Heart left ventricle (tissue), 13 donors: ENCODE measurements at regions not wholly inside any gene's neighbourhood (a gene's known extent, or its start where the extent isn't known, plus 50 kb on each side); places are given as distances from the start of the nearest gene placed in this dataset.
"Not testable (repeated sequence)": the region's sequence is repeated elsewhere in the genome, so short reads cannot be mapped to it uniquely, and the experiment has no call there.

Experiments
- CTCF ChIP-seq, 12 donors: fragments of 200-600 bp; sonication (generic) in 4 of 12; IDR thresholded peaks; one replicate each; pipeline versions ENCODE4 v1.5.0 to v1.8.0; 2018 to 2022; ENCODE audit warnings: antibody characterized with exemption in 12 of 12, mild to moderate bottlenecking in 5 of 12
- POLR2A ChIP-seq, 2 donors: fragments of 450-650 bp; IDR thresholded peaks; one replicate each; pipeline ENCODE4 v1.6.1; 2017; ENCODE audit warnings: antibody characterized with exemption in 2 of 2, mild to moderate bottlenecking in 2 of 2, moderate library complexity in 2 of 2
- donor health status: ischemic (EF 13 %, LVEDD 7.1; RV severe dilation, severe dysfunction).
- donor health status: DM: no; HTN: yes; CAD: no.
- donor health status: DM: no; HTN: no; CAD: no.
- donor health status: ischemic (EF 25% LVEDD 6.9; RV normal size, moderate dysfunction).
- donor health status: ischemic (EF 25% LVEDD 5.7; RV mildly dilated, moderate dysfunction).
- donor health status: ischemic (EF 35%, LVEDD 5.7; RV mildly dilated, moderate dysfunction).
- donor health status: nonischemic (EF 11% LVEDD 7.7; RV severe dilation, severe dysfunction).
- donor health status: DM: yes; HTN: yes; CAD: no.
- donor health status: PGD.
- donor health status: ischemic (EF 29% LVEDD 5.4; RV normal size, mild dysfunction).
- donor health status: nonischemic (EF 23%, LVEDD 6.1; RV moderate dilation, normal function).

- not testable (repeated sequence) for TF ChIP-seq CTCF, POLR2A (IDR thresholded peaks at IDR 0.05)
Measured at GRCh38 chr15:84157857-84158256, 77.7 kb upstream of the GOLGA6L4 start.
